ENCODE measurements at regions not wholly inside any gene's neighbourhood (a gene's known extent, or its start where the extent isn't known, plus 50 kb on each side); places are given as distances from the start of the nearest gene placed in this dataset.

DNA sequence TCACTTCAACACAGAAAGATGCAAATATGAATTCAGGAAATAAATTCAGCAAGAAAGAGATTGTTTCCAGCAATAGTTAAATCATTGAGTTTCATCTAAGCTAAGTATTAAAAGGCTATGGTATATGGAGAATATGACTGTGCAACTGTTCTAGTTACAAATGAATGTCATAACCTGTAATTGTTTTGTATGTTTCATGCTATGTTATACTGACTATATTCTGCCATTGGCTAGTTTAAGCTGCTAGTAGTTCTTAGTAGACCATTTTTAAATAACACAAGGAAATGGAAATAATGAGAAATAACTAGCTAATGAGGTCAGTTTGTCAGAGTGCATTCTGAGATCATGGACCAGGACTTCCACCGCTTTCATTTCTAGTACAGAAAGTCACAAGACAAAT, 1154.9 kb upstream of the TMEFF2 start:
- DNase-seq = no peak

DNA sequence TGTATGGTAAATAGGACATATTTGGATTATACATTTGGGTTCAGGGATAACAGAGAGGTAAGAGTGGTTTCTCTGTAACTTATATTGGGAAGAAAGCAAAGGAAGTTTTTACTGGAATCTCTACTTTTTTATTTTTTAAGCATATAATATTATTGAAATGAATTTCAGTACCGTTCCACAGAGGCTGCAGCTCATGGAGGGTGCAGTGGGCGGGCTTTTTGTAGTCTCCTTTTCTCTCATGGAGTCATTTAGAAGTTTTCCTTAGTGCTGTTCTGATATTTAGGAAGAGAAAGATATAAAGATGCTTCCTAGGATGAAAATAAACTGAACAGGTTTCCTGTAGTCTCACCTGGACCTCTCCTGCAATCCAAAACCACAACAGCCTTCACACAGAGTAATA, 1153.3 kb upstream of the TMEFF2 start:
- no peak for DNase-seq

DNA sequence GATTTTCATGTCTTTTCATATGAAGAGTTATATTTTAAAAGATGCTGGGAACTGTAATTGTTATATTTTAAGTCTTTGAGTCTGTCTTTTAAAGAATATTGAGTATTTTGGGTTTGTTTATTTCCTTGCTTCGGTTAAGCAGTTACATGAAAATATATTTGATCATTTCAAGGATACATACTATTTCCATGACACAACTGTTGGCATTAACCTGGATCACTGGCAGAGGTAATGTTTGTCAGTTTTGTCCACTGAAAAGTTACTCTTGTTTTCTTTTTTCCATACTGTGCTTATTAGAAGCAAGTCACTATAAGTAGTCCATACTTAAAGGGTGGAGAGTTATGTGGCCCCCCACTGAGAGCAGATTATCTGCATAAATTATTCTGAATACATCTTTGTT, 1142.0 kb upstream of the TMEFF2 start:
- no peak for DNase-seq

DNA sequence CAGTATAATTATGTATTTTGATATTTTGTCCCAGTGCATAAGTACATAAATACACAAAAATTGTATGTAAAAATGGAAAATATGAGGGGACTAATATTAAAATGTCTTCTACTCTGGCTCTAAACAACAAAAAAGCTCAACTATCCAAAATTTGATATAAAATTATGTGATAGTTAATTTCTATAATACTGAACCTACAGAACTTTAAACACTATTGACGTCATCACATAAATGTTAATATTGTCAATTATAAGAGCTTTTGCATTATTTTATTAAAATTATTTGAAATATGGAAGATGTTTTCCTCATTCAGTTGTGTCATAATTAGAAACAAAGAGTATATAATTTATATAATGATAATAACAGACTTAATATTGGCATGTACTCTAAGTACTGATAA, 1139.7 kb upstream of the TMEFF2 start:
- no peak for DNase-seq

DNA sequence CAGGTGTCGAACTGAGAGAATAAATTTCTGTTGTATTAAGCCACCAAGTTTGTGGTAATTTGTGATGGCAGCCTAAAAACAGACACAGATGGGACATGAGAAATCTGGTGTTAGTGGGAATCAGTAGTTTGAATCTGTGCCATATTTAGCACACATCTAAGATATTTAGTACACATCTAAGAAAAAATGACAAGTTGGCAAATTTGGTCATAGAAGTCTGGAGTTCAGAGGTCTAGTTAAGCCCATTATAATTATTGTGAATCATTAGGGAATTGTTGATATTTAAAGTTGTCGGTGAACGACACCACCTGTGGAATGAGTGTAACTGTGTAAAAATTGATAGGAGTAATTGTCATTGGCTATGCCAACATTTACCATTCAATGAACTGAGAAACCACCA, 1138.8 kb upstream of the TMEFF2 start:
- no peak for DNase-seq

DNA sequence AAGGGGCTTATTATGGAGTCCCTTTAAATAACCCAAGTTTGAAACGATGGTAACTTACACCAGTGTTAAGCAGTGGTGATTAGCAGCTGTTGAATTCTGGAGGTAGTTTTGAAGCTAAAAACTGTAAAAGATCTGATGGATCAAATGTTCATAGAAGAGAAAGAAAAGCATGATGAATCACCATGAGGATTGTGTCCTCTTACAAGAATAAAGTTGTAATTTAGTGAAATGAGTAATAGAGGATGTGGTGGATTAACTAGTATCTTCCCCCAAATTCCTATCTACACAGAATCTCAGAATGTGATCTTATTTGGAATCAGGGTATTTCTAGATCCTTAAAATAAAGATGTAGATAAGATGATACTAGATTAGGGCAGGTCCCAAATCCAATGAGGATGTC, 1138.2 kb upstream of the TMEFF2 start:
- DNase-seq = no peak

DNA sequence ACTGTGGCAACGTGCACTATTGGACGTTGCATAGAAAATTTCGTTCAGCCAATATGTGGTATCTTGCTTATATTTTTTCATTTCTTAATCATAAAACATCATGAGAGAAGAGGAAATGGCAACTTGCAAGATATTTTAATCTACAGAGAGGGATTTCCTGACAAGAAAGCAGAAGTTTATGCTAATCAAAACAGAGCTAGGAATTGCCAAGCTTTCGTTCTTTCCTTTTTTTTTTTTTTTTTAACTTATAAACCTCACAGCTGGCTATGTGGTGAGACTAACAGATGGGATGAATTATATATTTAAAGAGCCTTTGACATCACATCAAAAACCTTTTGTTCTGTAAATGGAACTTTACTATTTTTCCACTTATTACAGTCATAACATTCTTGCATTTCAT, 1136.9 kb upstream of the TMEFF2 start:
- DNase-seq = peak; percentile 46

DNA sequence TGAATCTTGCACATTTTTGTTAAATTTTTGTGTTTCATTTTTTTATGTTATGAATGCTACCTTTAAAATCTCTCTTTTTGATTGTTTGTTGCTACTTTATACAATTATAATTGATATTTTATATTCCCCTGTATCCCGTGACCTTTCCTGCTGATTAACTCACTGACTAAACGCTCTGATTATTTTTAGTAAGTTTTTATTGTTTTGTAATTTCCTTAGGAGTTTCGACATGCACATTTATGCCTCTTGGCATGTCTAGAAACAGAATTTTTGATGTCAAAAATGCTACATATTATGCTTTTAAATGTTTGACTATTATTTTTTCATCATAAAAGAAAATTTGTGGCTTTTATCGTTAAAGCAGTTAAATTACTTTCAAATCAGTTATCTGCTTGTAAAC, 1131.6 kb upstream of the TMEFF2 start:
- no peak for DNase-seq

DNA sequence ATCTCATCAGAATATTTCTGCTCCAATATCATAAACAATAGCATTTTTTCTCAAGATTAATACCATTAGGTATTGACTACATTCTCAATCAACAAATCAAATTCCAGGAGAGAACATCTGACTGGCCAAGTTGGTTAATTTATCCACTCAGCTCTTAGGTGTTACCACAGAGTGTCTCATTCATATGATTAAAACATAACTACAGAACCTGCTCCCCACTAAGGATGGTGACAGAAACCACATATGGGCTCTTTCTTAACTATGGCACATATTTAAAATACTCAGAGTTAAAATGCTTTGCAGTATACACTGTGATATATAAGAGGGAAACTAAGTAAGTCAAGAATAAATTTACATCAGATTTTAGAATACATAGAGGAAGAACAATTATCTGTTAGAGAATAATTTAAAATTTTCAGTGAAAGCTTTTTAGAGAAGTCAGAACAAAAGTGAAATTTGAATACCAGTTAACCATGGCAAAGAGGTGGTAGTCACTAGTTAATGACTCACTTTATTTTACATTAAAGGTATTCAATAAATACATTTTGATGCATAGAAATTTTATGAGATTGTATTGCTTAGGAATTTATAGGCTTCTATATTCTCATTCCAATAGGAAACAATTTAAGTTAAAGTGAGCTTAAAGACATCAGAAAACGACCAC, 1120.8 kb upstream of the TMEFF2 start:
- no peak for DNase-seq

DNA sequence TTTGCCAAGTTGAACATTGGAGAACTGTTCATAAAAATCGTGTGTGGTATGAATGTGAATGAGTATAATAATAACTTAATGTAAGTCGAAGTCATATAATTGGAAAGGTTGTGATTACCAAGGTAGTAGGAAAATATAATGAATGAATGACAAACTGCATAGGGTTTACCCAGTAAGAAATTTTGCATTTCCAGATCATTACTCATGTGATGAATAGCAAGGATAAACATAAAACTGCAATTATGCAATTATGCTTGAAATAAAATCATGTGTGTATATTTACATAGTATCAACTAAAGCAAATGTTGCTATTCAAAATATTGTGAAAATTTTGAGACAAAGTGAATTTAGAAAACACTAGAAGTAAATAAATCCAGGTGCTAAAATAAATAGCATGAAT, 1108.7 kb upstream of the TMEFF2 start:
- DNase-seq = no peak

DNA sequence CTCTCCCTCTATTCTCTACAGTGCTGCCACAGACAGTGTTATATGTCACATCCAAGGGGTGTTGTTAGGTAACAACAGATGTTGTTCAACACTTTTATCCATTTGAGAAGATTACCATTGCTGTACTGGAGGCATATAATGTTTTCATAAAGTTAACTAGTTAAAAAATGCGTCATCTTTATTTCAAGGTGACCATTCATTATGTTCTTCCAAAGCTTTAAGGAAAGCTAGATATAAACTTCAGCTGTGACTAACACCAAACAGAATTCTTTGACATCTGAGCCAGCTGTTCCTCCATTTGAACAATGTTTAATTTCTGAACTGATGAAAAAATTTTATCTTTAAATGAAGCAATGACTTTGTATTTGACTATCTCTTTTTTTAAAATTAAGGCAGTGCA, 1099.6 kb upstream of the TMEFF2 start:
- DNase-seq = no peak

DNA sequence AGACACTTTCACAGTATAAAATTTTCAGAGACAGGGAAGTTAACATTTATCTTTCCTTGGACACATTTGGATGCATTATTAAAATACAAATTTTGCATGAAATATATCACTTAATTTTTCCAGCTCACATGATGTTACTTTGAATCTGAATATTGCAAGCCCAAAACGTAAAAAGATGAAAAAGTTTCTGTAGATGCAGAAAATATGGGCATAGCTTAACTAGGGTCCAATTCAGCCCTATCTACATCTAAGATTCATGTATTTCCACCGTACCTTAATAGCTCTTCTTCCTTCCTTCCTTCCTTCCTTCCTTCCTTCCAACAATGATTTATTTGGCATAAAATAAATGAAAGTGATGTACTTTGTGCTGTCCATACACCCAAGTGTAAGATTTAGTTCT, 1084.6 kb upstream of the TMEFF2 start:
- no peak for DNase-seq

DNA sequence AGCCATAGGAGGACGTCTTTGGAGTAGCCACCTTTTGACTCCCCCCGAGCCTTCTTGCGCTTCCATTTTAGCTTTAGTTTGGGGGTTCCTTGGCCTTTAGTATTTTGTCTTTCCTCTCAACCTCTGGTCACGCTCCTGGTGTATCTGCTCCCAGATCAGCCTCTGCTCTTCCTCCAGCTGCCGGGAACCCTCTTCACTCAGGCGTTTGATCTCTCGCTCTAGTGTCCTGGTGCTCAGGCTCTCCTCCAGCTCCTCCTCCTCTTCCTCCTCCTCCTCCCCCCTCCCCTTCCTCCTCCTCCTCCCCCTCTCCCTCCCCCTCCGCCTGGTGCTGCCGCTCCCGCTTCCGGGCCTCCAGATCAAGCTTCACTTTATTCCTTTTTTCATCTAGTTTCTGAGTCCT, 1082.3 kb upstream of the TMEFF2 start:
- no peak for DNase-seq

DNA sequence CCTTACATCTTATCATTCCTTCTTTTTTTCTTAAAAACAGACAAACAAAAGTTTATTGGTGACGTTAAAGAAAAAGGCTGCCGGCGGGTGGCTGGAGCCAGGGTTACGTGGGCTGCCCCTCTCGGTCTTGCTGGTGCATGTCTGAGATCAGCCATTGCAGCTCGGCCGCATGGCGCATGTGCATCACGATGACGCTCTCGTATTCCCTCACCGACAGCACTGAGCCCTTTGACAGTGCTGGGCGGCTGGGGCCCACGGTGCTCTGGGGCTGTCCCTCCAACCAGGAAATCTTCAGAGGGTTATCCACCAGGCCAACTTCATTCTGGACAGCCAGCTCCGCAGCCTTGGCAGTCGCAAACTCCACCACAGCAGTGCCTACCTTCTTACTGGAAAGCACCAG, 1081.8 kb upstream of the TMEFF2 start:
- DNase-seq = no peak

DNA sequence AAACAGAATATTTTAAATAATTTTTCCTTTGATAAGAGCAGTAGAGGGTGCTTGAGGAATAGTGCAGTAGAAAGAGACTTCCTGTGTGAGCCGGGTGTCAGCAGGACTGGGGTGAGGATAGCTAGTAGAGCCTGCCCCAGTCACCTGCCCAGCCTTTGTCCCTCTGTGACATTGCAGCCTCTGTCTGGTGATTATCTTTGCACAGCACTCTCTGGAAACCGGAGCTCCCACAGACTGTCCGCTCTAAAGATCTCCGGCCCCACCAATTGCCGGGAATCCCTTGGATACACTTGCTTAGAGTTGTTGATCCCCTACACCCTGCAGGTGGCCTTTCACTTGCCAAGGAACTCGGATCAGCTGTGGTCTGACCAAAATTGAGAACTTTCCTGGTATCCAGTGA, 1081.3 kb upstream of the TMEFF2 start:
- no peak for DNase-seq

DNA sequence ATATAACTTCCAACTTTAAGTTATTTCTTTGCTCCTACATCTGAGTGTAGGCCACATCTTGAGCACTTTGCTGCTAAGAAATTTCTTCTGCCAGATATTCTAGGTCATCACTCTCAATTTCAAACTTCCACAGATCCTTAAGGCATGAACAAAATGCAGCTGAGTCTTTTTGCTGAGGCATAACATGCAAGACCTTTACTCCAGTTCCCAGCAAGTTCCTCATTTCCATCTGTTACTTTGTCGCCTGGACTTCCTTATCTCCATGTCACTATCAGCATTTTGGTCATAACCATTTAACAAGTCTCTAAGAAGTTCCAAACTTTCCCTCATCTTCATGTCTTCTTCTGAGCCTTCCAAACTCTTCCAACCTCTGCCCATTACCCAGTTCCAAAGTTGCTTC, 1077.3 kb upstream of the TMEFF2 start:
- peak; percentile 33 for DNase-seq

DNA sequence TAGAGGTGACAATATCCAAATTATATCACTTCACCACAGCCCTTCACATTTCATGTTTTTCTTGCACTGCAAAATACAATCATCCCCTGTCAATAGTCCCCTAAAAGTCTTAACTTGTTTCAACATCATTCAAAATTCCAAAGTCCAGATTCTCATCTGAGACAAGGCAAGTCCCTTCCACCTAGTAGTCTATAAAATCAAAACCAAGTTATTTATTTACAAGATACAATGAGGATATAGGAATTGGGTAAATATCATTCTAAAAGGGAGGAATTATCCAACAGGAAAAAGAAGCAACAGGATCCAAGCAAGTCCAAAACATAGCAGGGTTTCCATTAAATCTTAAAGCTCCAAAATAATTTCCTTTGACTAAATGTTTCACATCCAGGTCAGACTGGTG, 1076.1 kb upstream of the TMEFF2 start:
- DNase-seq = no peak

DNA sequence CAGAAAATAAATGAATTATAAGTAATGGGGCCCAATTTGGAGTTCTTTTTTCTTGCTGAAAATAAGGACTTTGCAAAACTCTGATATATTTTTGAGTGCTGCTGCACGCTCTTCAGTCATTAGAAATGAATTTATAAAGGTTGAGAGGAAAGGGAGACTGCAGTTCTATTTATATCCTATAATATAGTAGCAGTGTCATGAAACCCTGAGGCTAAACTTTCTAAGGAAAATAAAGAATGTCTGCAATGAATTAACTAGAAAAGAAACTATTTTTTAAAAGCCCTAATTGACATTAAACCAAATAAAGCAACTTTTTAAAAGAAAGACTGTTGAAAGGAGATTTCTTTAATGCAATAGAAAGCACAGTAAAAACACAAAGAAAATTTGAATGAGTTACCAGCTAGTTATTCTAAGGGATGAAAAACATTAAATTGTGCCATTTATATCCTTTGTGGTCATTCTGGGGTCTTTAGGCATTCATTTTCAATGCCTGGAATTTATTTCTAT, 1072.8 kb upstream of the TMEFF2 start:
- DNase-seq = no peak

DNA sequence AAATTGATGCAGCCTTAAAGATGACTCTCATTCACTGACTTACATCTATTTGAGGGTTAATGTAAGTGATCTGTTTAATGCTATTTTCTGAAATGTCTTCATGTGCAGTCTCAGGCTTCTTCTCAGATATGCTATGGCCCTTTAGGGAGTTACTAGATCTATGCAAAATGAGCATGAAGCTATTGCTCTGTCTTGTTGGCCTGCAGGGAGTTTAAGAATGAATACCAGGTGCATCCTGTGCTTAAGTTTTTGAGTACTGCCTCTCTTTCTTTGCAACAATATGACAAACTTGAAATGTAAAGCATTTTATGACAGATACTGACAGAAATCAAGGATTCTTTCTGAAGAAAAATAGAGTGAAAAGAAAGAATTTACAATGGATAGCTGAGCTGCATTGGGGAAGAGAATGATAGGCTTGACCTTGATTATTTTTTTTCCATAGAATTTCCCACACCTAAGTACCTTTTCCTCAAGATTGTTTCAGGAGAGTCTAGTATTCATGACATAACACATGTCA, 1058.3 kb upstream of the TMEFF2 start:
- DNase-seq = no peak

DNA sequence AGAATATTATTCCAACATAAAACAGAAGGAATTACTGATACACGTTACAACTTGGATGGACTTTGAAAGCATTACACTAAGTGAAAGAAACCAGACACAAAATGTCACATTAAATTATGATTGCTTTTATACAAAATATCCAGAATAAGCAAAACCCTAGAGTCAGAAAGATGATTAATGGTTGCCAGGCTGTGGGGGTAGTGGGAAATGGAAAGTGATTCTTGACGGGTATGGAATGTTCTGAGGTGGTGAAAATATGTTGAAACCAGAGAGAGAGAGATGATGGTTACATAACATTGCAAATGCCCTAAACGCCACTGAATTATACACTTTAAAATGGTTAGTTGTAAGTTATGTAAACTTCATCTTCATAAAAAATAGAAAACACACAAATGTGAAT, 1057.2 kb upstream of the TMEFF2 start:
- no peak for DNase-seq

DNA sequence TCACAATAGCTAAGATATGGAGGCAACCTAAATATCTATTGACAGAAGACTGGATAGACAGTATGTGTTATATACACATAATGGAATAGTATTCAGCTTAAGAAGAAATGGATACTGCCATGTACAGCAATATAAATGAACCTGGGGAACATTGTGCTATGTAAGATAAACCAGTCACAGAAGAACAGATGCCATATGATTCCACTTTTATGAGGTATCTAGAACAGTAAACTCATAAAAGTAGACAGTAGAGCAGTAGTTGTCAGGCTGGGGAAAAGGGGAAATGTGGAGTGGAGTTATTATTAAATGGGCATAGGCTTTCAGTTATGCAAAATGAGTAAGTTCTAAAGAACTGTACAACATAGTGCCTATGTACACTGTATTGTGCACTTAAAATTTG, 1055.7 kb upstream of the TMEFF2 start:
- DNase-seq = no peak

DNA sequence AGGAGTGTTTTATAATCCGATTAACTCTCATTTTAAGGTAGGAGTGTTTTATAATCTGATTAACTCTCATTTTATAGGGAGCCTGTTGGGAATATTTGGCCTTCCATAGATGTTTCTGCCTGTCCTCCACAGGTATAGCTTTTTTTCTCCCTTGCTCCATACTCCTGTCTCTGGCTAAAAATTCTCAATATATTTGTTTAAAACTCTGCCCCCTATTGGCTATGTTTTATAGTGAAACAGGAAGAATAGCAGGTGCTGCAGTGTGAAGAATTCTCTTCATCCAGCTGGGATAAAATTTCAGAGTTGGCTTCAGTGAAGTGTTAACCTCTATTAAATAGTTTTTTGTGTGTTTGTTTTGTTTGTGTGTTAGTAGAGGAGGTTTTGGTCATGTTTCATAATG, 1046.0 kb upstream of the TMEFF2 start:
- no peak for DNase-seq

DNA sequence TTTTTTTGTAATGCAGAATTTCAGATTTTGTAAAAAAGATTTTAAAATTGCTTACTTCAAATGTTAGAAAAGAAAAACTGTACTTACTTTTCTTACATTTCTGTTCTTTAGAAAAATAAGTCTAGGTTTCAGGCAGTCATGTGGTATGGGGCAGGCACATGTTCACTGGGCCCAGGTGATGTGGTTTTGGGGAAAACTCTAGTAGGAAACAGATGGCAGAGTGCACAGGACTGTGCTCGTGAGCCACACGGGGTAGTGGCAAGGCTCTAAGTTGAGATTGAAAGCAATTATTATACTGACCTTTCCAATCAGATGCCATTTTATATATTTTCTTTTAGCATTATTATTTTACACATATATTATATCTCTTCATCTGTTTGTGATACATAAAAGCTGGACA, 1036.9 kb upstream of the TMEFF2 start:
- DNase-seq = no peak

DNA sequence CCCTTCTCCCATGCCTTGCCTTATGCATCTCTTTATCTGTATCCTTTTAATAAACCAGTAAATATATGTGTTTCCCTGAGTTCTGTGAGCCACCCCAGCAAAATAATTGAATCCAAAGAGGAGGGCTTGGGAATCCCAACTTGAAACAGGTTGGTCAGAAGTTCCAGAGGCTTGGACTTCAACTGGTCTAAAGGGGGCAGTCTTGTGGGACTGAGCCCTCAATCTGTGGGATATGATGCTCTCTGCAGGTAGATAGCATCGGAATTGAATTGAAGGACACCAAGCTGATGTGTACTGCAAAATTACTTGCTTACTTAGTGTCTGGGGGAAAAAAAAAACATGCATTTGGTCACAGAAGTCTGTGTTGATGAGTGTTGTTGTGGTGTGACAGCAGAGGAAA, 1033.5 kb upstream of the TMEFF2 start:
- no peak for DNase-seq

DNA sequence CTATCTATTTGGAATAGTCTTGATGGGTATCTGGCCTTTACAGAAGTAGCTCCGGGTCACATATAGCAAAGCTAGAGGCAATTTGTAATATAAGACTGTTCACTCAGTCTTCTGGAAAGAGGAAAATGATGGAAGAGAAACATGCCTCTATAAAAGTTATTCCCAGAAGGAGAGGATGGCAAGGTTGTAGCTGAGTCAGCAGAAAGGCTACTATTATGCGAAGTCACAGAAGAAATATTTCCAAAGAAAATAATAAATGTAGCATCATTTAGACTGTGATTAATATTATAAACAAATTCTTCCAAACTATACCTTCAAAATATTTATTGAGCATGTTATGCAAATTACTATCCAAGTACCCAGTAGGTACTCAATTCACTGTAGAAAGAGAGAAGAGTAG, 1027.7 kb upstream of the TMEFF2 start:
- no peak for DNase-seq
